Sigmoid colon (tissue), 6 donors: ENCODE measurements at regions not wholly inside any gene's neighbourhood (a gene's known extent, or its start where the extent isn't known, plus 50 kb on each side); places are given as distances from the start of the nearest gene placed in this dataset.
"Not testable (repeated sequence)": the region's sequence is repeated elsewhere in the genome, so short reads cannot be mapped to it uniquely, and the experiment has no call there.

Experiments
- DNase-seq: peaks from one replicate; pipeline ENCODE4 v3.0.0-alpha.2; 2019
- H3K27ac ChIP-seq, 4 donors: fragments of 200-600 bp; sonication (generic); one replicate each; pipeline ENCODE4 v1.5.1; 2016 to 2019; ENCODE audit warnings: mild to moderate bottlenecking in 1 of 4
- H3K27me3 ChIP-seq, 3 donors: fragments of 200-600 bp; sonication (generic); one replicate each; pipeline ENCODE4 v1.5.1; 2019; ENCODE audit warnings: mild to moderate bottlenecking in 1 of 3
- H3K36me3 ChIP-seq, 4 donors: fragments of 200-600 bp; sonication (generic); one replicate each; pipeline ENCODE4 v1.5.1; 2016 to 2019
- H3K4me1 ChIP-seq, 4 donors: fragments of 200-600 bp; sonication (generic); one replicate each; pipeline ENCODE4 v1.5.1; 2017 to 2019
- H3K4me3 ChIP-seq, 4 donors: fragments of 200-600 bp; sonication (generic); one replicate each; pipeline ENCODE4 v1.5.1; 2017 to 2019; ENCODE audit warnings: mild to moderate bottlenecking in 2 of 4, moderate library complexity in 1 of 4
- H3K9me3 ChIP-seq, 4 donors: fragments of 200-600 bp in 3 of 4; sonication (generic) in 3 of 4; one replicate each; pipeline versions ENCODE4 v1.5.1 to v1.6.1; 2013 to 2019
- CTCF ChIP-seq, 4 experiments: fragments of 450-650 bp in 3 of 4; fragments of 200-600 bp in 1 of 4; IDR thresholded peaks; one replicate each; pipeline ENCODE4 v1.5.1; 2016 to 2019; ENCODE audit warnings: antibody characterized with exemption in 4 of 4, mild to moderate bottlenecking in 3 of 4, moderate library complexity in 2 of 4
- EP300 ChIP-seq, 4 donors: sonication (generic); formaldehyde crosslinking; IDR thresholded peaks; one replicate each; pipeline ENCODE4 v1.6.1; 2017; ENCODE audit warnings: antibody characterized with exemption in 4 of 4
- POLR2A ChIP-seq, 2 donors: fragments of 450-650 bp; IDR thresholded peaks; one replicate each; pipeline ENCODE4 v1.6.1; 2016; ENCODE audit warnings: antibody characterized with exemption in 2 of 2, mild to moderate bottlenecking in 2 of 2, moderate library complexity in 2 of 2
- POLR2AphosphoS5 ChIP-seq, 4 donors: sonication (generic); formaldehyde crosslinking; IDR thresholded peaks; one replicate each; pipeline ENCODE4 v1.6.1; 2017; ENCODE audit warnings: antibody characterized with exemption in 4 of 4
- whole genome bisulfite sequencing, 2 donors: extraction: QIAGEN DNeasy Blood & Tissue Kit; methylation state at CpG; one replicate each; pipeline ENCODE4 v1.1.7; 2013; 5-methylcytosine and 5-hydroxymethylcytosine counted together
- intact Hi-C: fragments of 100-400 bp; cut with DNase I; formaldehyde crosslinking; loops from one replicate; pipeline ENCODE4 v1.15.1; 2023
- donor health status: healthy with polysubstance abuse.
- donor health status: healthy.

GRCh38 chr14:98928418-98928817 is 343.6 kb downstream of the BCL11B start:
- WGBS, 2 donors: 89 to 92% methylated on average over 8 of the region's 8 CpGs
- Histone ChIP-seq H3K4me1 (no peaks in the 10 kb centered on the region), H3K27me3 (no peaks in the 10 kb centered on the region), H3K4me3 (no peak overlapping the region), H3K9me3 (no peaks in the 10 kb centered on the region), H3K36me3 (no peaks in the 10 kb centered on the region), H3K27ac (no peak overlapping the region)
- peak; percentile 19 for DNase-seq
- TF ChIP-seq POLR2AphosphoS5 (IDR thresholded peaks at IDR 0.05) (no peak), POLR2A (IDR thresholded peaks at IDR 0.05) (no peak), CTCF (IDR thresholded peaks at IDR 0.05) (no peak), EP300 (IDR thresholded peaks at IDR 0.05) (no peak)
- intact Hi-C loops: no loop called here

GRCh38 chr14:98931126-98931525 is 340.9 kb downstream of the BCL11B start:
- DNase-seq: peak; percentile 17
- H3K9me3 ChIP-seq: no peaks in the 10 kb centered on the region
- TF ChIP-seq CTCF (IDR thresholded peaks at IDR 0.05) (no peak), POLR2AphosphoS5 (IDR thresholded peaks at IDR 0.05) (no peak), EP300 (IDR thresholded peaks at IDR 0.05) (no peak), POLR2A (IDR thresholded peaks at IDR 0.05) (no peak)
- intact Hi-C loops: no loop called here
- no peak overlapping the region for H3K27ac ChIP-seq
- H3K27me3 ChIP-seq: no peaks in the 10 kb centered on the region
- H3K4me3 ChIP-seq: no peak overlapping the region
- no peaks in the 10 kb centered on the region for H3K36me3 ChIP-seq
- H3K4me1 ChIP-seq: no peaks in the 10 kb centered on the region

DNA sequence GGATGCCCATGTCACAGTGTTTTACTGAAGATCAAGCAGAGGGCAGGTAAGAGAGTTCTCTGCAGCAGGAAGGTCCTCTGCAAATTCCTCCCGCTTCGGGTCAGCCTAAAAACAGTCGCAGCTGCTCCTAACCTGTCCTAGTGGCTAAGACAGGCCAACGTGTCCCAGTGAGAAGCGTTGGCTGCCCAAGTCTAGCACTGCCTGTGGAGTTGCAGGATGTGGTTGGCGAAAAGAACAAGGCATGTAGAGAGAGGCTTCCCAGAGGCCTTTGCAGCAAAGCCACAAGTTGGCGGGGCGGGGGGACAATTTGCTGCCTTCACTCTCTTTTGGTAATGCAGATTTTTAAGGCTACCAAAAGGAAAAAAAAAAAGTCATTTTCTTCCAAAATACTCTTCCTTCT is 340.1 kb downstream of the BCL11B start:
- no peaks in the 10 kb centered on the region for H3K36me3 ChIP-seq
- H3K27me3 ChIP-seq: no peaks in the 10 kb centered on the region
- WGBS, 2 donors: 72 to 87% methylated on average over 8 of the region's 8 CpGs
- no peak overlapping the region for H3K4me3 ChIP-seq
- TF ChIP-seq POLR2AphosphoS5 (IDR thresholded peaks at IDR 0.05) (no peak), EP300 (IDR thresholded peaks at IDR 0.05) (no peak), CTCF (IDR thresholded peaks at IDR 0.05) (no peak), POLR2A (IDR thresholded peaks at IDR 0.05) (no peak)
- no peak overlapping the region for H3K27ac ChIP-seq
- intact Hi-C loops: no loop called here
- no peaks in the 10 kb centered on the region for H3K9me3 ChIP-seq
- H3K4me1 ChIP-seq: no peaks in the 10 kb centered on the region
- DNase-seq: peak; percentile 62

- TF ChIP-seq POLR2A (IDR thresholded peaks at IDR 0.05) (no peak), EP300 (IDR thresholded peaks at IDR 0.05) (no peak), CTCF (IDR thresholded peaks at IDR 0.05) (no peak), POLR2AphosphoS5 (IDR thresholded peaks at IDR 0.05) (no peak)
- H3K27me3 ChIP-seq: no peaks in the 10 kb centered on the region
- H3K36me3 ChIP-seq: no peaks in the 10 kb centered on the region
- no peaks in the 10 kb centered on the region for H3K9me3 ChIP-seq
- 65 to 84% methylated on average over 8 of the region's 8 CpGs for WGBS, 2 donors
- no peak overlapping the region for H3K4me3 ChIP-seq
- intact Hi-C loops: no loop called here
- H3K27ac ChIP-seq: no peak overlapping the region
- DNase-seq: peak; percentile 17
- H3K4me1 ChIP-seq: no peaks in the 10 kb centered on the region
These were observed 339.3 kb downstream of the BCL11B start for GRCh38 chr14:98932431-98933325.

DNA sequence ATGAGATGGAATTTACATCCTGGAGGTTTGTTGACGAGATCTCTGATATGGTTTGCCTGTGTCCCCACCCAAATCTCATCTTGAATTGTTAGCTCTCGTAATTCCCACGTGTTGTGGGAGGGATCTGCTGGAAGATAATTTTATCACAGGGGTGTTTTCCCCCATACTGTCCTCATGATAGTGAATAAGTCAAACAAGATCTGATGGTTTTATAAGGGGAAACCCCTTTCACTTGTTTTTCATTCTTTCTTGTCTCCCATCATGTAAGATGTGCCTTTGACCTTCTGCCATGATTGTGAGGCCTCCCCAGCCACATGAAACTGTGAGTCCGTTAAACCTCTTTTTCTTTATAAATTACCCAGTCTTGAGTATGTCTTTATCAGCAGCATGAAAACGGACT is 337.4 kb downstream of the BCL11B start:
- H3K27ac ChIP-seq, intact Hi-C loops, H3K4me3 ChIP-seq, H3K27me3 ChIP-seq, H3K4me1 ChIP-seq, H3K36me3 ChIP-seq, H3K9me3 ChIP-seq: not testable (repeated sequence)
- peak; percentile 4 for DNase-seq
- WGBS, 2 donors: 77 to 79% methylated on average over 5 of the region's 5 CpGs
